NCI-H2227 (cell line): ENCODE measurements at regions not wholly inside any gene's neighbourhood (a gene's known extent, or its start where the extent isn't known, plus 50 kb on each side); places are given as distances from the start of the nearest gene placed in this dataset.
A peak's percentile ranks its signal among the peaks of the same experiment; 100 is the strongest.
"Not testable (repeated sequence)": the region's sequence is repeated elsewhere in the genome, so short reads cannot be mapped to it uniquely, and the experiment has no call there.

Experiments
- DNase-seq: peaks from one replicate; lab custom pipeline; 2025; ENCODE audit not compliant: unreplicated experiment; lab: John Stamatoyannopoulos, UW

- no peak for DNase-seq
These were observed 51.9 kb upstream of the ALX4 start for GRCh38 chr11:44361813-44362212.

DNA sequence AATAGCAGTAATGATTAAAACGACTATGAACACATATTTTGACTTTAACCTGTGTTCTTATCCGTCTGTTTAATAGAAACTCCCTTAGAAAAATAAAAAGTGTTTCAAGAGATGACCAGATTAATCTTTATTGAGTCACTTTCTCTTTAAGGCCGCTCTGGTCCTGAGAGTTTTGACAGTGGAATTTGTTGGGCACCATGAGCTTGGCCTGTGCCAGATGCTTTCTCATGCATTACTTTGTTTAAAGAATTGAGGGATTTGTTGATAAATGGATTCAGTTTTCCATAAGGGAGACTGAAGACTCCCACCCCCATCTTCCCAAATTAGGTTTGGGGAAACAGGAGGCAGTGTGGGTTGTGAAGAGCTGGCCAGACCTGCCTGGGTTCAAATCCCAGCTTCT is 53.2 kb upstream of the ALX4 start:
- DNase-seq, result no peak

- DNase-seq, result no peak
These were observed 54.7 kb upstream of the ALX4 start for GRCh38 chr11:44364596-44364995.

DNA sequence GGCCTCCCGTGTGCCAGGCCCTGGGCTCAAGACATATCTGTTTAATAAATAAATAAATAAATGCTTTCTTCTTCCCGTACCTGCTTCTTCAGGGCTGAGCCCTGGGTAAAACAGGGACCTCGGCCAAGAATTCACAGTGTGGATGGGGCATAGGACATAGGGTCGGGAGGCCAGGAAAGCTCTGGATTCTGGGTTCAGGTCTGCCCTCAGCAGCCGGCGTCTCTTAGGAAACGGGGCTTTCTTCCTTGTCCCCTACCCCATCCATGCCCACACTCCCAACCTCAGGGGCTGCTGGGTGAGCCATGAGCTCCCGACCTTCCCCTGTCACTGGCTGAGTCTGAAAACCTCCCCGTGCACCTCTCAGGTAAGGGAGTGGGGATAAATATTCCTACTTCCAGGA is 55.7 kb upstream of the ALX4 start:
- no peak for DNase-seq

GRCh38 chr11:44366026-44366425 is 56.1 kb upstream of the ALX4 start:
- DNase-seq, result no peak

- no peak for DNase-seq
These were observed 56.8 kb upstream of the ALX4 start for GRCh38 chr11:44366741-44367140.

- peak; percentile 11 for DNase-seq
These were observed 57.5 kb upstream of the ALX4 start for GRCh38 chr11:44367452-44367851.

- DNase-seq, result no peak
These were observed 58.9 kb upstream of the ALX4 start for GRCh38 chr11:44368886-44369285.

DNA sequence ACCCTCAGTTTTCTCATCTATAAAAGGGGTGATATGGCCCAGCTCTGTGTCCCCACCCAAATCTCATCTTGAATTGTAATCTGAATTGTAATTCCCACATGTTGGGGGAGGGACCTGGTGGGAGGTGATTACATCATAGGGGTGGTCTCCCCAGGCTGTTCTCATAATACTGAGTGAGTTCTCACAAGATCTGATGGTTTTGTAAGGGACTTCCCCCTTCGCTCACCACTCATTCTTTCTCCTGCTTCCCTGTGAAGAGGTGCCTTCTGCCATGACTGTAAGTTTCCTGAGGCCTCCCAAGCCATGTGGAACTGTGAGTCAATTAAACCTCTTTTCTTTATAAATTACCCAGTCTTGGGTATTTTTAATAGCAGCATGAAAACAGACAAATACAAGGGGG is 61.1 kb upstream of the ALX4 start:
- not testable (repeated sequence) for DNase-seq

GRCh38 chr11:44371706-44372105 is 61.8 kb upstream of the ALX4 start:
- DNase-seq, result no peak

- DNase-seq, result no peak
These were observed 63.0 kb upstream of the ALX4 start for GRCh38 chr11:44372989-44373388.

DNA sequence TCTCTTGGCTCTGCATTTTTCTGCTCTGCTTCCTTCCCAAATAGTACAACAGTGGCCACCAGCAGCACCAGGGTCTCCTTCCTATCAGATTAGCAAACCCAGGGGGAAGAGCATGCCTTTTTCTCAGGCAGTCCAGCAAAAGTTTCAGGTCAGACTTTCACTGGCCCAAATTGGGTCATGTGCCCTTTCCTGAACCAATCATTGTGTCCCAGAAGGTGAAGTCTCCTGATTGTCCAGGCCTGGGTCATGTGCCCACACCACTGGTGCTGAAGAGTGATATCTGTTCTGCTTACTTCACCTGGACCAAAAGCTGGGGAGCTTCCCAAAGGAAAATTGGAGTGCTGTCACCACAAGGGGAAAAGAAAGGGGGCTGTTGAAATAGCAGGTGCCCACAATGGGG is 64.1 kb upstream of the ALX4 start:
- DNase-seq, result no peak

DNA sequence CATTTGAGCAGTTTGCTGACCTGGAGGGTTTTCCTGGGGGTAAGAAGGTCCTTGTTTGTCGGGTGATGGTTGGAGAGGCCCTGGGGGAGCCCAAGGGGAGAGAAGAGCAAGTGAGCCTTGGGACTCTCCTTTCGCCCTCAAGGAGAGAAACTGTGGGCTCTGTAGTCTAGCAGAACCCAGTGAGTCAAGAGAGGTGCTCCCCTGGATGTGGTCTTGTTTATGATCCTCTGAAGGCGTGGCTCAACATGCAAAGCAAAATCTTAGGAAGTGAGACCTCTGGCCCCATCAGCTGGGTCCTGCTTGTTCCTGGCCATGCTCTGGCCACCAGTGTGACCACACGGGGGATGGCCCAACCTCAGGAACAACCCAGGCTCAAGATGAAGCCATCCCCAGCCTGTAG is 66.5 kb upstream of the ALX4 start:
- DNase-seq, result no peak

DNA sequence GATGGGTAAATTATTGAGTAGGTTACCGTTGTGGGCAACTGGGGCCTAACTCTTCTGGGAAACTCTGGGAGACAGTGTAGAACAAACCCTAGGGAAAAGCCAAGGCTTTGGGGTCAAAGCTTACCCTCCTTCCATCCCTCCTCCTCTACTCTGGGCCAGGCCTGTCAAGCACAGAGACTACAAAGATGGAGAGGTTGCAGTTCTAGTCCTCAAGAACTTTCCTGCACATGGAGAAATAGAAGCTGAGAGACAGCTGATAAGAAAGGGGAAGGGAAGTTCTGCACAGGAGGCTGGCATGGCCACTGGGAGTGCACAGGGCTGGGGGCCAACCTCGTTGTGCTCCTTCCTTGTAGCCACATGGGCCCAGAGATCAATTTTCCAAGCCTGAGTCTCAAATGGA is 67.2 kb upstream of the ALX4 start:
- DNase-seq, result no peak

GRCh38 chr11:44377914-44378321 is 68.0 kb upstream of the ALX4 start:
- no peak for DNase-seq

DNA sequence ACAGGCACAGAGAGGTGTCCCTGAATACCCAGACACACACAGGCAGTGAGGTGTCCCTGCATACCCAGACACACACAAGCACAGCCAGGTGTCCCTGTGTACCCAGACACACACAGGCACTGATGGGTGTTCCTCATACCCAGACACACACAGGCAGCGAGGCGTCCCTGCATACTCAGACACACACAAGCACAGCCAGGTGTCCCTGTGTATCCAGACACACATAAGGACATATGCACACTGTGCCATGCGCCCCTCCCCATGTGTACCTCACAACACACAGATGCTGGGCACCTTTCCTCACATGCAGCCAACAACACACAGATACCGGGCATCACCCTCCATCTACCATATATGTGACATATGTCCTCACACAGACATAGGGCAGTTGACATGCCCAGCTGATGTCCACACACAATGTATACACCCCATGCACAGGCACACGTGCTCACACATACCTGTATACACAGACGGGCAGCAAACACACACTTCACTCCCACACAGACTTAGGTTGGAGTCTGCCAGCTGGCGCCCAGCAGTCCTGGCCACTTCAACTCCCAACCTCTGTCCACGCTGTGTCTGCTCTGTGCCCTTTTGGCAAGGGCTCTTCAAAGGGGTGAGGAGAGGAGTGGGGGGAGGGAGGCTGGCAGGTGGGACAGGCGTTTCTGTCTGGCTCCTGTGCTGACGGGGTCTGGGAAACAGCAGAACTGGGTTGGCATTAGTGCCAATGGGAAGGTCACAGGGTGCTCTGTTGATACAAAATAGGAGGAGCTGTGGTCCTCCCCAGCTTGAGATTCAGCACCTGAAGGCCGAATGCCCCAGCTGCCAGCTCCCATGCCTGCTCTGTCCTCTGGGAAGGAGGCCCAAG is 69.4 kb upstream of the ALX4 start:
- no peak for DNase-seq

GRCh38 chr11:44380009-44380313 is 70.0 kb upstream of the ALX4 start:
- DNase-seq, result no peak

GRCh38 chr11:44380820-44381219 is 70.9 kb upstream of the ALX4 start:
- no peak for DNase-seq

GRCh38 chr11:44381261-44381660 is 71.3 kb upstream of the ALX4 start:
- DNase-seq, result no peak

- no peak for DNase-seq
These were observed 72.2 kb upstream of the ALX4 start for GRCh38 chr11:44382118-44382517.

GRCh38 chr11:44382656-44383240 is 72.8 kb upstream of the ALX4 start:
- DNase-seq, result no peak

DNA sequence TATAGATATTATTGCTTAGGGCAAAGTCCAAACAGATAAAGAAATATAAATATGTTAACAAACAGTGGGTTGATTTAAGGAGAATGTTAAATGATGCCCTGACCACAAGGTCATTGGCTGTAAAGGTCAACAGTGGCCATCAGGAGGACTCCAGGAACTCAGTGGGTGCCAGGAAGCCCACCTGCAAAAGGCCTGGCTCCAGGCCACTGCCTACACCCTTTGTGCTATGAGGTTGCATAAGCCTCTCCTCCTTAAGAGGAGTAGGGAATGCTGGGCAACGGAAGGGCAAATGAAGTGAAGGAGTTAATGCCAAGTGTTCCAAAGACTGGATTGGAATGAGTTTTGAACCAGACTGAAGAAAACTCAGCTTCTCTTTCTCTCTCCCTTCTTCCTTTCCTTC is 73.3 kb upstream of the ALX4 start:
- DNase-seq, result no peak

DNA sequence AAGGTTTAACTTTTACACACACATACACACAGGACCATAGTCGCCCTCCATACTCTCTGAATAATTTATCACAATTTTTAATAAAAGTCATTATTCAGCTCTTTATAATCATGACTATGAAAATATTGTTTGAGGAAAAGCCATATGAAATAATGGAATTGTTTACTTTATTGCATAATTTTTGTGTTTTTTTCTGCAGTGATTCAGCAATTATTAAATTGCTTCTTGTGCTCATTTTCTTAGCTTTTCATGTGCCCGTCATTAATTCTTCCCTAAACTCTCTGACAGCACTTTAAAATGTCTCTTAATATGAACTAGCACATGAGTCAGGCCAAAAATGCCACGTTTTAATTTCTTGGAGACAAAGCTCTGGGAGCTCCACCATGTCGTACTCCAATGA is 77.5 kb upstream of the ALX4 start:
- DNase-seq, result no peak
